Neutrophil (primary cell): ENCODE measurements at regions not wholly inside any gene's neighbourhood (a gene's known extent, or its start where the extent isn't known, plus 50 kb on each side); places are given as distances from the start of the nearest gene placed in this dataset.

ENCODE experiments used
- H3K27ac ChIP-seq: fragments of 200-600 bp; sonication (generic); 2 replicates; pipeline ENCODE4 v1.5.1; 2016; ENCODE audit warnings: mild to moderate bottlenecking, moderate library complexity
- H3K27me3 ChIP-seq: fragments of 200-600 bp; sonication (generic); 2 replicates; pipeline ENCODE4 v1.6.0; 2016; ENCODE audit warnings: mild to moderate bottlenecking
- H3K36me3 ChIP-seq: fragments of 200-600 bp; sonication (generic); 2 replicates; pipeline ENCODE4 v1.5.1; 2017
- H3K4me1 ChIP-seq, 2 experiments: fragments of 200-600 bp in 1 of 2; sonication (generic) in 1 of 2; 1 replicate in 1 of 2; 2 replicates in 1 of 2; pipeline versions ENCODE4 v1.5.1 to v1.6.1; 2013 to 2016; ENCODE audit warnings: low read depth in 1 of 2, low read length in 1 of 2, mild to moderate bottlenecking in 1 of 2, moderate library complexity in 1 of 2; ENCODE audit not compliant: control insufficient read depth in 1 of 2, insufficient read depth in 1 of 2
- H3K4me3 ChIP-seq, 2 experiments: fragments of 200-600 bp in 1 of 2; sonication (generic) in 1 of 2; 1 replicate in 1 of 2; 2 replicates in 1 of 2; pipeline ENCODE4 v1.5.1; 2013 to 2016; ENCODE audit warnings: low read depth in 1 of 2, low read length in 1 of 2, mild to moderate bottlenecking in 1 of 2, moderate library complexity in 1 of 2
- H3K9me3 ChIP-seq: fragments of 200-600 bp; sonication (generic); 2 replicates; pipeline ENCODE4 v1.5.1; 2016
- TF ChIP-seq, protein P1 (sequence below): fragments of 200-600 bp; sonication (generic); IDR thresholded peaks from 2 replicates; pipeline ENCODE4 v1.5.1; 2016; ENCODE audit warnings: antibody characterized with exemption

DNA sequence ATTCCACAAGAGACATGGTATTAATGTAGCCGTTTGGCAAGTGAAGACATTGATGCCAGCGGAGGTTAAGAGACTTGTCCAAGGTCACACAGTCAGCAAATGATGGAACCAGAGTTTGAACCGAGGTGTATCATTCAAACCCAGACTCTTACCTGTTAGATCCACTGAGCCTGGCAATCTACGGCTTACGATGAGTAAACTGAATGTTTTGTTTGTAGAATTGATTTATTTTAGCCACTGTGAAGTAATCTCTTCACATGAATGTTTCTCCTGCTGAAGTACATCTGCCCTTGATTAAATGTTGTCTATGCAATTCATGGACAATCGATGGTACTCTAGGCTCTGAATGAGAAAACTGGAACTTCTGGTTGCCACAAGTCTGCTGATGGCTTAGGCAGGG is 155.5 kb upstream of the NAV2 start:
- H3K27ac ChIP-seq, result no peak overlapping the region
- TF ChIP-seq, protein P1, sequence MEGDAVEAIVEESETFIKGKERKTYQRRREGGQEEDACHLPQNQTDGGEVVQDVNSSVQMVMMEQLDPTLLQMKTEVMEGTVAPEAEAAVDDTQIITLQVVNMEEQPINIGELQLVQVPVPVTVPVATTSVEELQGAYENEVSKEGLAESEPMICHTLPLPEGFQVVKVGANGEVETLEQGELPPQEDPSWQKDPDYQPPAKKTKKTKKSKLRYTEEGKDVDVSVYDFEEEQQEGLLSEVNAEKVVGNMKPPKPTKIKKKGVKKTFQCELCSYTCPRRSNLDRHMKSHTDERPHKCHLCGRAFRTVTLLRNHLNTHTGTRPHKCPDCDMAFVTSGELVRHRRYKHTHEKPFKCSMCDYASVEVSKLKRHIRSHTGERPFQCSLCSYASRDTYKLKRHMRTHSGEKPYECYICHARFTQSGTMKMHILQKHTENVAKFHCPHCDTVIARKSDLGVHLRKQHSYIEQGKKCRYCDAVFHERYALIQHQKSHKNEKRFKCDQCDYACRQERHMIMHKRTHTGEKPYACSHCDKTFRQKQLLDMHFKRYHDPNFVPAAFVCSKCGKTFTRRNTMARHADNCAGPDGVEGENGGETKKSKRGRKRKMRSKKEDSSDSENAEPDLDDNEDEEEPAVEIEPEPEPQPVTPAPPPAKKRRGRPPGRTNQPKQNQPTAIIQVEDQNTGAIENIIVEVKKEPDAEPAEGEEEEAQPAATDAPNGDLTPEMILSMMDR, result no peak
- no peaks in the 10 kb centered on the region for H3K4me1 ChIP-seq
- no peaks in the 10 kb centered on the region for H3K9me3 ChIP-seq
- H3K36me3 ChIP-seq, result no peaks in the 10 kb centered on the region
- H3K27me3 ChIP-seq, result peaks cover 27% of the 10 kb centered on the region
- H3K4me3 ChIP-seq, result no peak overlapping the region

DNA sequence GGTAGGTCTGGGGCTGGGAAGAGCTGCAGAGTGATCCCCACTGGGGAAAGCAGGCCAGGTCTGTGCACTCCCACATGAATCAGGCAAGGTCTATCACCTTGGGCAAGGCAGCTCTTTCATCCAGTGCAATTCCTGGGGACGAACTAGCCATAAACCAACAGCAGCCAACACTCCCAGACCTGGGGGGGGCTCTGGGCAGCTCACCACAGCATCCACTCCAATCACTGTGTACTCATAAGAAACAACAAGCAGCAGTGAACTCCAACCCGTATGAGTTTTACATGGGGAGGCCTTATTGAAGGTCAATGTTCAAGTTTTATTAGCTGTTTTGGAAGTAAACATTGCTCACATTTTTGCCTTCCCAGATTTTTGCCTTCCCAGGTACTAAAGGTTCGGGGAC is 157.4 kb upstream of the NAV2 start:
- TF ChIP-seq, protein P1, result no peak
- no peak overlapping the region for H3K27ac ChIP-seq
- H3K4me1 ChIP-seq, result no peaks in the 10 kb centered on the region
- H3K36me3 ChIP-seq, result no peaks in the 10 kb centered on the region
- H3K4me3 ChIP-seq, result no peak overlapping the region
- peaks cover 16% of the 10 kb centered on the region for H3K27me3 ChIP-seq
- no peaks in the 10 kb centered on the region for H3K9me3 ChIP-seq

DNA sequence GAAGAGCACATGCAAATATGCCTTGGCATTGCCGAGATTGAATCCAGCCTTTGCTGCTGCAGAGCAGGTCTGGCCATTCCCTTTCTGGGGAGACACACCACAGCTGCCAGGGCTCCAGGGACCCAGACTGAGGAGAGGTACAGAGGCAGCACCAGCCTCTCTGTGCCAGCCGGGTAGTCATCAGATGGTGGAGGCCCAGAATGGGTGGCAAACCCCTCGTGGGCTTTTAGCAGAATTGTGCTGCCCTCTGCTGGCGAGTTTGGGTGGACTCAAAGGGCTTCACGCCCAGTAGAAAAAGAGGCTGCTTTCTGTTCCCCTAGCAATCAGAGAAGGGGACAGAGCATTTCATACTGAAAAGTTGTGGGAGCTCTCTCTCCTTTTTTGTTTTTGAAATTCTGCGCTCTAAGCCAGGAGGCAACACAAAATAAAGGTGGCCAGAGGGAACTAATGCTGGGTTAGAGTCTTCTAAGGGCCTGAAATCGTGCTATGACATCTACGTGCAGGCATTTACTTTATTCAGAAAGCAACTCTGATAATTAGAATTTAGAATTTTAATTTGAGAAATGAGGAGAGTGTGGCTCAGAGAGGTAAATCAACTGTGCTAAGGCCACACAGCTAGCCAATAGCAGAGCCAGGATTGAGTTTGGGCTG is 158.8 kb upstream of the NAV2 start:
- TF ChIP-seq, protein P1, result no peak
- Histone ChIP-seq H3K9me3 (no peaks in the 10 kb centered on the region), H3K27me3 (peaks cover 14% of the 10 kb centered on the region), H3K4me3 (no peak overlapping the region), H3K4me1 (no peaks in the 10 kb centered on the region), H3K27ac (no peak overlapping the region), H3K36me3 (no peaks in the 10 kb centered on the region)

DNA sequence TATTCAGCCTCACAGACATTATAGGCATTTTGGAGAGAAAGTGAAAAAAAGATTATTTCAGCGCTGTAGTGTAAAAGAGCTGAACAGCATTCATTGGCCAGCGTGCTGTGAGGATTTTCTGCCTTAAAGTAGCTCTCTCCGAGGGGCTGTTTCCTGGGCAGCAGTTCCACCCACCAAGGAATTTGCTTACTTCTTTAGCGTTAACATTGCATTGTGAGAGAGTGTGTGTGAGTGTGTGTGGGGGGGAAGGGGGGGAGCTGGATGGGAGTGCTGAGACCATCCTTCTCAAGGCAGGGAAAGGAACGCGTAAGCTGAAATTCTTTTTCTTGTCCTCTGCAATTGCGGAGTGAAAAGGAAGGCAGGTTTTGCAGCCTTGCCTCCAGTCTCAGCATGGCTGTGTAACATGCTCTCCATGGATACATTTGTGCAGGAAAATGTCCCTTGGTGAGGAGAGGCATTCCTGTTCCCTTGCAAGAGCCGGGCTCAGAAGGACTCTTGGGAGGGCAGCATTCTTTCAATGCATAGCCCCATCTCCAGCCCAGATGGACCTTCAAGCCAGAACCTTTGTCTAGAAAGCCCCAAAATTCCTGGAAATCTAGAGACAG is 159.9 kb upstream of the NAV2 start:
- Histone ChIP-seq H3K27ac (no peak overlapping the region), H3K4me1 (no peaks in the 10 kb centered on the region), H3K9me3 (no peaks in the 10 kb centered on the region)

DNA sequence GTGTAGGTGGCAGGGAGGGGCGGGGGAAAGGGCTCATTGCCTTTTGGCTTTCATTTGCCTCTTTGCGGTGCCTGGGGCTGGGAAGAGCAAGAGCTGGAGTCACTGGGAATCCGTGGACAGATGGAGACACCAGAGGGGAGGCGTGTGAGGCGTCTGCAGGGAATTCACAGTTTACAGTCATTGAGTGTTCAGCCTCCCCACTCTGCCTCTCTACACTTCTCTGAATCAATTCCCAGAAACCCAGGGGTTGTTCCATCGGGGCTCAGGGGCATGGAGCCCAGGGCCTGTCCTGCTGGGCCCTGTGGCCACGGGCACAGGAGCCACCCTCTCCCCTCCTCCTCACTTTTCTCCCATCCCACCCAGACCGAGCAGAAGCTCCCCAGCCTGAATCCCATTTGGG is 160.5 kb upstream of the NAV2 start:
- H3K27me3 ChIP-seq, result peaks cover 20% of the 10 kb centered on the region
- H3K4me1 ChIP-seq, result no peaks in the 10 kb centered on the region
- H3K9me3 ChIP-seq, result no peaks in the 10 kb centered on the region
- no peak overlapping the region for H3K4me3 ChIP-seq
- no peak overlapping the region for H3K27ac ChIP-seq
- TF ChIP-seq, protein P1, result no peak
- H3K36me3 ChIP-seq, result no peaks in the 10 kb centered on the region

More for the DNA sequence above, 159.9 kb upstream of the NAV2 start:
- no peak overlapping the region for H3K4me3 ChIP-seq
- no peaks in the 10 kb centered on the region for H3K36me3 ChIP-seq
- H3K27me3 ChIP-seq, result peaks cover 18% of the 10 kb centered on the region
- TF ChIP-seq, protein P1, result no peak
